NCI-H128 (cell line): ENCODE measurements at regions not wholly inside any gene's neighbourhood (a gene's known extent, or its start where the extent isn't known, plus 50 kb on each side); places are given as distances from the start of the nearest gene placed in this dataset.

Experiments used
- DNase-seq: peaks from one replicate; lab custom pipeline; 2025; ENCODE audit not compliant: unreplicated experiment; lab: John Stamatoyannopoulos, UW

DNA sequence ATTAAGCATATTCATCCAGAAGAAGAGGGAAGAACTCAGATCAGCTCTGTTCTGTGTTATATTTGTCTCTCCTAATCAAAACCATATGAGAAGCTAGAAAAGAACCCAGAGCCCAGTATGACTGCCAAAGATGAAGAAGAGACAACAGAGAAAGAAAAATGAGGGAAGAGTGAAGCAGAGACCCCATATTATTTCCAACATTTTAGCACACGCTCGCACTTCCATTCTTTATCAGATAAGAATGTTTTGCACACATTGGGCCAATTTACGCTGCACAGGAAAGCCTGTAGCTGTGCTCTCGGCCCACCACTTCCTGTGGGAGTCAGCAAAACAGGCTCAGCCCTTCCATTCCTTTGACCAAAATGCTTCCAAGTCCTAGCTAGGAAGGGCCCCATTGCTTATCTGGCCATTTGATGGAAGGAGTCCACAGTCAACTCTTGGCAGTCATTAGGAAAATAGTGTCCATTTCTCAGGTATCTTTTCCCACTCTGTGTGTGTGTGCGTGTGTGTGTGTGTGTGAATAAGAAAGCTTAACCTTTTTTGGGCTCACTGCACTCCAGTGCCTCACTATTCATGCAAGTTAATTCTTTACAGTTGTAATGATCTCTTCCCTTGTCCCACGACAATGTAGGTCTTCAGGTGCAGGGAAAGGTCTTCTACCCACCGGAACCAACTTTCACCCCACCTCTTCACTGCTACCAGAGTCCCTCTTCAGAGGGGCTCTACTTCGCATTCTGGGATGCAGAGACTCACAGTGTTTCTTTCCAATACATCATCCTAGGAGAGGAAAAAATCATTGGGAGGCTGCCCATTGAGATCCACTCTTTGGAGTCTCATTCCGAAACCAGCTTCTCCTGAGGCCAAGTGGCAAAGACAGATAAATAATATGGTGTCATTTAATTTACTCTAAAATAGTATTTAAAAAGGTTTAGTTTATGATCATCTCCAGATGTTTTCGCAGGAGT lies 237.5 kb downstream of the COG6 start:
- no peak for DNase-seq

DNA sequence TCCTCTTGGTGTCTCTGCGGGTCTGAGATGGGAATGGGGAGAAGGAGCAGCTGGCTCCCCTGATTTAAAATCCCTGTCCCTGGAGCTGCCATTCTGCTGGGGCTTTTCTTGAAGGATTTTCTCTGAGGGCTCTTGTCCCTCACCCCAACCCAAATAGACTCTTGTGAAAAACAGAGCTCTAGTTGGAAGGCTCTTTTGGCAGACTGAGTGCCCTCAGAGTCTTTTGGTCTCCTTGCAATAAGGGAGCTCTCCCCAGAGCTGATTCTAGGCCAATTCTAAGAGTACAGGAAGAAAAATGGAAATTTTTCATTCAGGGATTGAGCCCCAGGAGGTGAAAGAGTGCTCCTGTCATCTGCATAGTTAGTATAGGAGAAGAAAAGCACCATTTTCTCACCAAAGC lies 238.3 kb downstream of the COG6 start:
- no peak for DNase-seq

DNA sequence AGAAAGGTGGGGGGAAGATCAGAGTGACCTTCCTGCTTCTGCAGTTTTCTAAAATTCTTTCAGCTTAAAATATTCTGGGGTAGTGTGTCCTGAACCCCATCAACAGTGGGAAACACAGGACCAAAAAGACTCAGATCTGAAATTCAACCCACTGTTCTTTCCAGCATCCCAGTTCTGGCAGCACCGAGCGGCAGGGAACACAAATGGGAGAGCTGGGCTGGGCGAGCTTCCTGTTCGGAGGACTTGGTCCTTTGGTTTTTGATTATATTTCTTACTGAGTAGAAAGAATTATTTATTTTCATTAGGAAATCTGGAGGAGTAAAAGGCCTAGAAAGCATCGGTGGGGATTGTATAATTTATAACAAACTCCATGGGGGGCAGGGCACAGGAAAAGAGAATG lies 239.1 kb downstream of the COG6 start:
- no peak for DNase-seq

DNA sequence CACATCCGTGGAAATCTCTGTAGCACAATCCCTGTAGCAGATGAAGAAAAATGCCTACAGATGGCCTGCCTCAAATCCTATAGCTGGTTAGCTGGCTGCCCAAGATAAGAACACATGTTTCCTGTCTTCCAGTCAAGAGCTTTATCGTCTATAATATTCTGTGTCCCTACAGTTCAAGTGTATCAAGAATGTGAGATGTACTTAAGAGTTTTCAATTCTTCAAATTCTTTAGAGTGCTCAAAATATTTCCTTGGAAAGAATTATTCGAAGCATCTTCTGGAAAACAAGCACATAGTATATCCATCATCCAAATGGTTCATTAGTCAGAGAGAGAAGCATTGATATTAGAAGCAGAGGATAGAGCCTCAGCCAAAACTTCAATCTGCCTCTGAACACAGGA lies 239.8 kb downstream of the COG6 start:
- DNase-seq = no peak

DNA sequence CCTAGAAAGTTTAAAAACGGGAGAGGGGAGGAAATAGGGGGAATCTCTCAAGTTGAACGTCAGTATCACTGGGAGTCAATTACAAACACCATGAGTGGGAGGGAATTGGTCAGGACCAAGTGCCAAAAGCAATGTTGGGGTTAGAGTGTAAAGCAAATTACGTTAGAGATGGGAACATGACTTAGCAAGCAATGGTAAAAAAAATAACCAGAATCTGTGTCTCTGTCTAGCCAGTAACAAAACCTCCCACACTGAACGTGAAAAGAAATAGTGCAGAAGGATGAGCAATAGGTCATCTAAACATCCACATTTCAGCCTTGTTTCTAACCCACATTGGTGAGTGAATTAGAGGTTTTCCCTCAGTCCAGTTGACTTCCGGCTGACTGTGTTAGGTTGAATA lies 242.2 kb downstream of the COG6 start:
- DNase-seq = no peak

DNA sequence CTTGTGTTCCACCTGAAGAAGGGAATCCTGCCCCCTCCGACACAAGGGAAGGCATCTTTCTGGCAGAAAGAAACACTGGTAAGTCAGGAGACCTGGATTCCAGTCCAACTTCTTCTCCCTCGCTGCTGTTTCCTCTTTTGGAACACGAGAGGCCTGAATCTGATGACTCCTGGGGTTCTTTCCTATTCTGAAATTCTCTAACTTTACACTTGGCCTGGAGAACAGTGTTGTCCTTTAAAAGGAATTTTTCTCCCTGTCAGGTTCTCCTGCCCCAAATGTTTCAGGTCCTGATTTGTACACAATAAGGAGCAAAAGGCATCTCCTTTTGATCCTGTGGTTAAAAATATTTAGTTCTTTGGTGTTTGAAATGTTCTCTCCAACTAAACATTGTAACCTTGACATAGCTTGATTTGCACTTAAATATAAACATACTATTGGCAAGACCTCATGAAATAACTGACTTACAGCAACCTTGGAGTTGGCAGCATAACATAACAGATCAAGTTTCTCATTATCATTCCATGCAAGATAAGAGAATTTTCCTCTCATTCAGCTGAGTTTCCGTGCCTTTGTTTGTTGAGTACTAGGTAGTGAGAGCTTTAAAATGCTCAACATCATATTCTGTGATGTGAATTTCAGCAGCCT lies 244.8 kb downstream of the COG6 start:
- no peak for DNase-seq

DNA sequence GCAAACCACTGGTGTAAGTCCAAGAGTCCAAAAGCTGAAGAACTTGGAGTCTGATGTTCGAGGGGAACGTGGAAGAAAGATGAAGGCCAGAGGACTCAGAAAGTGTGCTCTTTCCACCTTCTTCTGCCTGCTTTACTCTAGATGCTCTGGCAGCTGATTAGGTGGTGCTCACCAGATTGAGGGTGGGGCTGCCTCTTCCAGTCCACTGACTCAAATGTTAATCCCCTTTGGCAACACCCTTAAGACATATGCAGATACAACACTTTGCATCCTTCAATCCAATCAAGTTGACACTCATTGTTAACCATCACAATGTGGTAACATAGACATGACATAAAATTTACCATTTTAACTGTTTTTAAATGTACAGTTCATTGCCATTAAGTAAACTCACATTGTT lies 249.5 kb downstream of the COG6 start:
- DNase-seq = no peak

DNA sequence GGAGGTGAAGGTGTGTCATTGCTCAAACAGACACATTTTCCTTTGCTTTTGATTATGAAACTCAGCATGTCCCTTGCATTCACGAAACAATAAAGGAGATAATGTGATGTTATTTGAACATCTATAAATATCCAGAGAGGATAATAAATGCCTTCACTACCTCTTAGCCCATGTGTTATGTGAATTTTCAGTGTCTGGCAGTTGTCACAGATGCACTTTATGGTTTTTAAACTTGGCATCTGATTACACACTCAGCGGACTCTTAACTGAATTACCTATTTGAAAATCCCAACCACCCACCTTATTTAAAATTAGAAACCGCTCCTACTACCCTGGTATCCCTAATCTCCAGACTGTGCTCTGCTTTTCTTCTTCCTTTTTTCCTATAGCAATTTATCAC lies 254.2 kb downstream of the COG6 start:
- DNase-seq = no peak

DNA sequence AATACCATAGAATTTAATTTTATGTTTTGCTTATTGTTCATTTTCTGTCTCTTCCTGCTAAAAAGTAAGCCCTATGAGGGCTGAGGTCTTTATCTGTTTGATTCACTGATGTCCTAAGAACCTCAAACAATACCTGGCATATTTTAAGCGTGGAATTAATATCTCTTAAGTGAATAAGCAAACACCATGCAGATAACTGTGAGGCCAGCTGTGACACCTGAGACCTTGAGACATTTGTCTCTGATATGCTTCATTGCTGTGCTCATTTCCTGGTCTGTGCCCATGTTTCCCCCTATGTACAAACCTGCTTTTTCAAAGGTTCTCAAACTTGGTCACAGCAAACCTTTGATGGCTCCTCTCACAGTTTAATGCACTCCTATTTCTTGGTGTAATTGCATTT lies 254.6 kb downstream of the COG6 start:
- no peak for DNase-seq

DNA sequence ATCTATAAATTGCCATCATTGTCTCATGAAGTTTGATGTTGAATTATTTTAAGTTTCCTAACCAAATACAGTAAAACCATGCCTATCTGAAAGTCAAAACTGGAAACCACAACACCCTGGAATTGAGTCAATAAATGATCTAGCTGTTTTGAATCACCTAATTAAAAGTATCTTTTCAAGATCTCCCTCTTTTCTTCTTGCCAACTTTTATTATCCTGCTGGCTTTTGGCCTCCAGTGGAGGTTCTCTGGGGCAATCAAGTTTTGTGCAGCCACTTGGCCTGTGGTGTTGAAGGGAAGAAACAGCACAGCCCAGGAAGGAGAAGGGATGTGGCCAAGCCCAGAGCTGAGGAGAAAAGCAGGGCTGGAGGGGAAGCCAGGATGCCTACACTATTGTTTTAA lies 255.4 kb downstream of the COG6 start:
- no peak for DNase-seq

DNA sequence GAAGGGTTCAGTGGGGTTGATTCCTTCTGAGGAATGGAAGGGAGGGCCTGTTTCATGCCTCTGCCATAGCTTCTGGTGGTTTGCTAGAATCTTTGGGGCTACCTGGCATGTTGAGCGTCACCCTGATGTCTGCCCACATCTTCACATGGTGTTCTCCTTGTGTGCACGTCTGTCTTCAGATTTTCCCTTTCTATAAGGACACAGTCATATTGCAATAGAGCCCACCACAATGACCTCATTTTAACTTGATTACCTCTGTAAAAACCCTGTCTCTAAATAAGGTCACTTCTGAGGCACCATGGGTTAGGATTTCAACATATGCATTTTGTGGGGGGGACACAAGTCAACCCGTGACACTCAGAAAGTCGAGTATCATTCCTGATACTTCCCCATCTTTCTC lies 257.9 kb downstream of the COG6 start:
- DNase-seq = no peak

DNA sequence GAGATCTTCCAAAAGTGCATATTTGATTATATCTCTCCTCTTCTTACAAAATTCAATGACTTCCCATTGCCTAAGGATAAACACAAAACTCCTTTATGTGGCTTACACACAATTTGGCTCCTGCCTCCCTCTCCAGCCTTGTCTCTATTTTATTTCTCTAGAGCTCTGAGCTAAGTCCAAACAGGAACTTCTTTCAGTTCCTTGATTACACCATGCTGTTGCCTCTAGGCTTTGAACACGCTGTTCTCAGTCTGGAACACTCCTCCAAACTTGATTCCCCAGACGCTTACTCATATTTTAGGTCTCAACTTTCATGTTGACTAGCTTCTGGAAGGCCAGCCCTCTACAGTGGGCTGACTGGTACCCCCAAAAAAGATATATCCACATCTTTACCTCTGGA lies 258.5 kb downstream of the COG6 start:
- no peak for DNase-seq

DNA sequence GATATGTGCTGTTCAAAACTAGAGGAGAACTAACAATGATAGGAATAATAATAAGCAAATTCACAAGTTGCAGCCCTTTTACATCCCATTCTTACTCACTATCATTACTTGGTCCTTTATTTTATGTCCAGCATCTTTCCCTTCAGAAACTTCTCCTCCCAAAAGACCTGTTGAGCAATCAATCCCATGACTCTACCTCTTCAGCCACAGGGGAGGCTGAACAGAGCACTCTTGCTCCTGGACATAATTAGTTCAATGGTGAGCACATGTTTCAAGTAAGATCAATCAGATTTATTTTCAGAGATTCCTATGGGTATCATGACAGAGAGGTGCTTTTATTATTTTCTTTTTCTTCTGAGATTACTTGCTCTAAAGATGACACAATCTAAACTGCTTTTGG lies 260.0 kb downstream of the COG6 start:
- no peak for DNase-seq

DNA sequence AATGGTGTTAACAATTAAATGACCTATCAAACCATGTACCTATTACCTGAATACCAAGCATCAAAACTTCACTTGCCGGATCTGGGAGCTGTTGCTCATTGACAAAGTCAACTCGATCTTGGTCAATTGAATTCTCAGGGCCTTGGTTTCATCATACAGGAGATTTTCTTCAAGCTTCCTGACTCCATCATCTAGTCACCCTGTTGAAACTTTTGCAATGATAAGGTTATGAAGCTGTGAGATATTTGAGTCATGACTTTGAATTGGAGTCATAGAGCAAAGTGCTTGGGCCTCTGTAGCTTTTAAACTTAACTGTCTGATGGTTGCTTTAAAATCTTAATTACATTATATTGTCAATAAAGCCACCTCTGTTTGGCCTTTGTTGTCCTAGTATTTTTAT lies 260.9 kb downstream of the COG6 start:
- no peak for DNase-seq

DNA sequence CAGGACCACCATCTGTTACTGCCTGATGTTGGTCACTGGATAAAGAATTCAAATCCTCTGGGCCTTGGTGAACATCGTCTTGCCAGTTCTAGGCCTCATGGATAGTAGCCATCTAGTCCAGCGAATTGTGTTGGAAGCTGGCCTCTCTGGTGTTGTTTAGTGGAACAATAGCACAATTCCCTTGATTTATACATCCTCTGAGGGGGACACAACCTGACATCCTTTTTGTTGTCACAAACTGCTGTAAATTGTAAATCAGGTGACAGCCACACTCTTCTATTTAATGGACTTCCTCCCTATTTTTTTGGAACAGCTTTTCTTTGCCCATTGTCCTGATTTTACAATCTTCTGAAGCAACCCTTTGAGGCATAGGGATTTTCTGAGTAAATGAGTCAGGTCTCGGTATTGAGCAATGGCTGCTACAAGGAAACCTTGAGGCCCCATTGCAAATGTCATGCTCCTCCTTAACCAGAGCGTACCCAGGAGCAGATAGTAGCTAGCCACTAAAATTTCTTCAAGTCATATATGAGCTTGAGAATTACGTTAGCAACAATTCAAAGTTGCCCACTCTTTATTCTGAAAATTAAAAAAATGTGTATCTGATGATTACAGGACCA lies 263.3 kb downstream of the COG6 start:
- no peak for DNase-seq

DNA sequence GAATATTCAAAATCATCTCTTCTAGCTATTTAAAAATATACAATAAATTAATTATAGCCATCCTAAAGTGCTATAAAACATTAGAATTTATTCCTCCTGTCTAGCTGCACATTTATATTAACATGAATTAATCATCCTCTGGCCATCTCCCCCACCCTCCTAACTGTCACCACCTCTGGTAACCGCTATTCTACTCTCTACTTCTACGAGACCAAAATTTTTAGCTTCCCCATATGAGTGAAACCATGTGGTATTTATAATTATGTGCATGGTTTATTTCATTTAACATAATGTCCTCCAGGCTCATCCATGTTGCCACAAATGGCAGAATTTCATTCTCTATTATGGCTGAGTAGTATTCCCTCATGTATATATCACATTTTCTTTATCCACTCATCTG lies 265.2 kb downstream of the COG6 start:
- no peak for DNase-seq

DNA sequence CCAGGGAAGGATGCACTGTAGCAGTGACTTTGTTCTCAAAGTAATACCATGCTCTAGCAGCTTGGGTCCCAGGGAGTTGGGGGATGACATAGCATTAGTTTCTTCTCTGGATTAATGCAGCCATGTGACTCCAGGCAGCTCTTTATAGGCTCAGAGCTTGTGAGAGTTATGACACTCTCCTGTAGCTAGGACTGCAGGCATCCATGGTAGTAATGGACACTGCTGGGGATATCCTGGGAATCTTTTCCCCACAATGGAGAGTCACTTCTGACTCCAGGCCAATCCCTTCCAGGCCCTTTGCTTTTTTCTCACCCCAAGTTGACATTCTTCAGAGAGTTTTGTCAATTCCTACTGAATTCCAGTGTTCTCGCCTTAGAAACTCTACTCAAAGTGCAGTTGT lies 270.9 kb downstream of the COG6 start:
- no peak for DNase-seq

DNA sequence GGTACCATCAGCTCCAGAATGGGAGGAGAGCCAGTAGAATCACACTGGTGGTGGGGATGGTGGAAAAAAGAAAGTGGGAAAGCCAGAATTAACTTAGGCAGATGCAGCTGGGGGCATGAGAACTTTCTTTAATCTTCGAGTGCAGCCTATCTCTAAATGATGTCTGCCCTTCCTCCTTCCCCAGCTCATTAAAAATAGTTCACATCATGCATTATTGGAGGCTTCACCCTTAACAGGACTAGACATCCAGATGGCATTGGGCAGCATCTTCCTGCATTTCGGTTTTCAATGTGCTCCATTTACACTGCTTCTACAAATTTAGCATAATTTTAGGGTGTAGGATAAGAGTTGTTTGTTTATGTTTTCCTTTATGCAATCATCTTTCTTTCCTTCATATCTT lies 272.8 kb downstream of the COG6 start:
- DNase-seq = no peak

DNA sequence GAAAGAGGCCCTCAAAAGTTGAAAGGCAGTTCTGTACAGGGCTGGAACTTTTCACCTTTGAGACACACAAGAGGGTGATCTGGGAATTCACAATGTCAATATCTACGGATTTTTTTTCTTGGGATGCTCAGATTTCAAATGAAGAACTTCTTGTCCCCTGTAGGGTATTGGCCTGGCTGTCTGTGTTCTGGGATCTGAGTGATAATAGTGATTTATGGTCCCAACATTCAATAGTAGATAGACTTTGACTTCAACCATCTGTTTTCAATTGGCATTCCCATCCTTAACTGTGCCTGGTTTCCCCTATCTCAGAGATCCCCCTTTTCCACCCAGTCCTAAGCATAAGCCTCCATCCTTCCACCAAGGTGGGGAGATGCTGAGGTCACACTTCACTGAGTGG lies 274.1 kb downstream of the COG6 start:
- DNase-seq = no peak

DNA sequence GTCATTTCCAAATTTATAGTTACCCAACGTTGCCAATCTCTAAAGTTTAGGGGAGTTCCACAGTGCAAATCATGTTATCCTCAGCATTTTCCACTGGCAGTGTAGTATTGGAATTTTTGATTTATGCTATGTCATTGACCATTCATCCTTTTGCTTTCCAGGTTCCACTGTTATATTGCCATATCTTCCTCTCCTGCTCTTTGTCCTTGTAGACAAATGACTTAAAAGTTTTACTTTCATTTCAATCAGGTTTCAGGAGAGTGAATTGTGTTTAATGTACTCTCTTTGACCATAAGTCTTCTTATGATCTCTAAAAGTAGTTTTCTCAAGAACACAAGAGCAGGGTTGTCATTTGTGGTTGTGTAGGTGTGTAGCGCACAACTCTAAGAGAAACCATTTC lies 274.6 kb downstream of the COG6 start:
- DNase-seq = no peak

DNA sequence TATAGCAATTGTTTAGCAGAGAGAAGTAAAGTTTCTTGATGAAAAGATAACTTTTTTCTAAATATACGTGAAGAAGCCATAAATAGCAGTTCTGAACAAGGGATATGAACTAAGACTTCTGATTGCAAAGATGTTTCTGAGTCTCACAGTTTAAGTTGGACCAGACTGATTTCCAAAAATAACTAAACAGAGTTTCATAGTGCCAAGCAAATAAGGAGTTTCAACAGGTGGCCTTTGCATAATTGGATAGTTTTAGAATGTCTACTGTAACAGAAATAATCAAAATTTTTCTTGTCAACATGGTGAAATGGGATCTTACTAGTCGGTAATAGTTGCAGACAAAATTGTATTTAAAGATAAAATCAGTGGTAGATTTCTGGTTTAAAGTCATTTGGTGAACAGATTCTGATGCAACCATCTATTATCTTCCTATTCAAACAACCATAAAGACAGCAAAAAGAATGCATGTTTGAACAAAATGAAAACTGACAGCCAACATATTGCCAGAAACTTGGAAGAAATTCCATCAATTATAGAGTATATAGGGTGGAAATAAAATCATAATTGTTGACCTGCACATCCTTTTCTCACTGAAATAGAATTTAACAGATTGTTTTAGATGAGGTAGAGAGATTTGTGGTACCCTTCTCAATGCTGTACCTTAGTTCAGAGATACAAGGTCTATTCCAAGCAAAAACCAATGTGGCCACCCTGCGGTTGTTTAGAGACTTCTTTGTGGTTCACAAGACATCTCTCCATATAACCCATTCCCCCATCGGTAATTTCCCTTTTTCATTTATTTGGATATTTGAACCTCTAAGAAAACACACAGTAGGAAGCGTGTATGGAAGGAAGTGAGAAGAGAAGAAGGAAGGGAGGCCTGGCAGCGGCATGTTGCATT lies 275.3 kb downstream of the COG6 start:
- no peak for DNase-seq
